ENCODE measurements at regions not wholly inside any gene's neighbourhood (a gene's known extent, or its start where the extent isn't known, plus 50 kb on each side); places are given as distances from the start of the nearest gene placed in this dataset.

DNA sequence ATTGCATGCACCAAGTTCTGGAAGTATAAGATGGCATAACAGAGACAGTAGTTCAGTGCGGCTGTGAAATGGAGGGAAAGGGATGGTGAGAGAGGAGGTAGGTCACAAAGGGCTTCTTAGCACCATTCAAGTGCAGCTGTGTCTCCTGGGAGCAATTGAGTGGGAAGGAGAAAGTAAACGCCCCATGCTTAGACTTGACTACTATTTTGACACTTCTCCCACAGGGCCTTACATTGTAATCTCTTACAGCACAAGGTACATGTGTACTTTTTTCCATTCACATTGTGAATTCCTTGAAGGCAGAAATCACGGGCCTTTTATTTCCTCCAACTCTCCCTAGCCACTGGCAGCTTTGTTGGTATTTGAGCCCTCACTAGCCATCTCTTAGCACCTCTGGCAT, 239.6 kb upstream of the FOXD3 start:
- intact Hi-C loops (cut with DNase I), result no loop called here
- H3K36me3 ChIP-seq, result no peaks in the 10 kb centered on the region
- DNase-seq (no peak), ATAC-seq (no peak)
- H3K4me1 ChIP-seq, result no peaks in the 10 kb centered on the region
- H3K9me3 ChIP-seq, result no peaks in the 10 kb centered on the region
- no peak overlapping the region for H3K4me3 ChIP-seq
- H3K27ac ChIP-seq, result no peak overlapping the region
- TF ChIP-seq, protein P1, sequence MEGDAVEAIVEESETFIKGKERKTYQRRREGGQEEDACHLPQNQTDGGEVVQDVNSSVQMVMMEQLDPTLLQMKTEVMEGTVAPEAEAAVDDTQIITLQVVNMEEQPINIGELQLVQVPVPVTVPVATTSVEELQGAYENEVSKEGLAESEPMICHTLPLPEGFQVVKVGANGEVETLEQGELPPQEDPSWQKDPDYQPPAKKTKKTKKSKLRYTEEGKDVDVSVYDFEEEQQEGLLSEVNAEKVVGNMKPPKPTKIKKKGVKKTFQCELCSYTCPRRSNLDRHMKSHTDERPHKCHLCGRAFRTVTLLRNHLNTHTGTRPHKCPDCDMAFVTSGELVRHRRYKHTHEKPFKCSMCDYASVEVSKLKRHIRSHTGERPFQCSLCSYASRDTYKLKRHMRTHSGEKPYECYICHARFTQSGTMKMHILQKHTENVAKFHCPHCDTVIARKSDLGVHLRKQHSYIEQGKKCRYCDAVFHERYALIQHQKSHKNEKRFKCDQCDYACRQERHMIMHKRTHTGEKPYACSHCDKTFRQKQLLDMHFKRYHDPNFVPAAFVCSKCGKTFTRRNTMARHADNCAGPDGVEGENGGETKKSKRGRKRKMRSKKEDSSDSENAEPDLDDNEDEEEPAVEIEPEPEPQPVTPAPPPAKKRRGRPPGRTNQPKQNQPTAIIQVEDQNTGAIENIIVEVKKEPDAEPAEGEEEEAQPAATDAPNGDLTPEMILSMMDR (IDR thresholded peaks at IDR 0.05), result no peak
- peaks cover 2% of the 10 kb centered on the region for H3K27me3 ChIP-seq (ENCODE audit: low read depth)

DNA sequence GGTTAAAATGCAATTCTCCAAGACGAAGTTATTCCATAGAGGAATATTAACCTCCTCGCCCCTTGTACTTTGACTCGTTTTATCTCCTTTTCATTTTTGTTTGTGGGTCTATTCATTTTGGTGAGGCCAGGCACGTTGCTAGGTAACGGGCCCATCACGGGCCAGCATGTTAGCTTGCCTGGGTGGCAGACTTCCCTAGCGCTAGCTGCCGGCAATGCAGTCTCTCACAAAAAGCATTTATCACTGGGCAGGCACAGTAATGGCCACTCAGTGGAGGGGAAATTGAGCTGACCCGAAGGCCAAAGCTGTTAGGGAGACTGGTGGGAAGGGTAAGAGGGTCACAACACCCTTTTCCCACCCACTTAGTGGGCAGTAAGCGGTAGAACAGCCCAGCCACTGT, 234.4 kb upstream of the FOXD3 start:
- intact Hi-C loops (cut with DNase I), result no loop called here
- TF ChIP-seq, protein P1 (IDR thresholded peaks at IDR 0.05), result no peak
- no peaks in the 10 kb centered on the region for H3K4me1 ChIP-seq
- ATAC-seq, result no peak
- peaks cover 8% of the 10 kb centered on the region for H3K27me3 ChIP-seq (ENCODE audit: low read depth)
- DNase-seq, result no peak
- no peak overlapping the region for H3K4me3 ChIP-seq
- H3K36me3 ChIP-seq, result no peaks in the 10 kb centered on the region
- H3K9me3 ChIP-seq, result no peaks in the 10 kb centered on the region
- H3K27ac ChIP-seq, result no peak overlapping the region

DNA sequence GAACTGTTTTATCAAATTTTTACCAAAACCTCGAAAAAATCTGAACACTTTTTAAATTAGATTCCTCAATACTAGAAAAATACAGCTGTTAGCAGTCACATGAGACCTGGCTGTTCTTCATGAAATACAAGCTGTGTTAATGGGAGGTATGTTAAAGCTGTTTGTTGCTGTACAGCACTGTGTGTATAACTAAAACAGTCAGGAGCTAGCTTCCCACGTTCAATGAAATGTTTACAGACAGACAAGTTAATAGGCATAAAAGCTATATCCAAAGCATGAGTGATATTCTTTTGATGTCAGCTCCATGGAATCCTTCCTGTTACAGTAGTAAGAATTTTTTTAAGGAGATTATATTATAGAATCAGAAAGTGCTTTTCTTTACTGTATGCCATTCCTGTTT, 223.2 kb upstream of the FOXD3 start:
- TF ChIP-seq, protein P1 (IDR thresholded peaks at IDR 0.05), result no peak
- H3K9me3 ChIP-seq, result no peaks in the 10 kb centered on the region
- no peaks in the 10 kb centered on the region for H3K36me3 ChIP-seq
- no peak for ATAC-seq
- intact Hi-C loops (cut with DNase I), result no loop called here
- H3K27ac ChIP-seq, result no peak overlapping the region
- H3K4me3 ChIP-seq, result no peak overlapping the region
- H3K27me3 ChIP-seq (ENCODE audit: low read depth), result no peaks in the 10 kb centered on the region
- H3K4me1 ChIP-seq, result no peaks in the 10 kb centered on the region
- no peak for DNase-seq

DNA sequence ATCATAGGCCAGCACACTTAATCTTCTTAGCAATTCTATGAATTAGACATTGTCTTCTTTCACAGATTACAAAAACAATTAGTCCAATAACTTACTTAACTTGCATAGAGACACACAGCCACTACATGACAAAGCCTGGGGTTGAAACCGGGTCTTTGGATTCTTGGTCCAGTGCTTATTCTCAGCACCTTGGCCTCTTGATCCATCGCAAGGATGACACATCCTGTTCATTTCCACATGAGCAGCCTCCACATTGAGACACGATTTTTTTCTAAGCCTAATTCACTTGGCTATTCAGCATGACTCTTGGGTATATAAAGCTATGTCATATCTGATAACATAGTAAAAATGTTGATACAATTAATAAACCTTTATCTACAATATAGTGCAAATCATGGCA, 221.0 kb upstream of the FOXD3 start:
- no peaks in the 10 kb centered on the region for H3K36me3 ChIP-seq
- H3K27ac ChIP-seq, result no peak overlapping the region
- intact Hi-C loops (cut with DNase I), result no loop called here
- TF ChIP-seq, protein P1 (IDR thresholded peaks at IDR 0.05), result no peak
- H3K9me3 ChIP-seq, result no peaks in the 10 kb centered on the region
- DNase-seq (no peak), ATAC-seq (no peak)
- H3K4me1 ChIP-seq, result no peaks in the 10 kb centered on the region
- H3K27me3 ChIP-seq (ENCODE audit: low read depth), result no peaks in the 10 kb centered on the region
- H3K4me3 ChIP-seq, result no peak overlapping the region

DNA sequence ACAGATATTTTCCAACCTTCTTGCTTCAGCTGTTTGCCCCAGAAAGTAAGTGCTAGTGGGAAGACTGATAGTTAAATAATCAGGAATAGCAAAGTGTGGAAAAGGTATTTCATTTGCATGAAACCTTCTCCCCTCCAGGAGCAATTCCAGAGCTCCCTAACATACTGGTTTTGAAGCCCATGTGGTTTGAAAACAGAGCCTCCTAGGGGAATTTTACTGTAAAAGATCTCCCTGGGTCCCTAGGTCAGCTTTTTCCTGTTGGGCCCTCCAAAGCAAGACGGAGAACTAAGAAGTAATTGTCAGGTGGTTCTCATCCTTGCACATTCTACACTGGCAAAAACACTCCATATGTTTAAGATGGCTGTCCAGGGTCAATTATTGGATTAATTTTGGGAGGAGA, 218.7 kb upstream of the FOXD3 start:
- Histone ChIP-seq H3K4me1 (no peaks in the 10 kb centered on the region), H3K27ac (no peak overlapping the region), H3K4me3 (no peak overlapping the region), H3K36me3 (no peaks in the 10 kb centered on the region), H3K9me3 (no peaks in the 10 kb centered on the region), H3K27me3 (ENCODE audit: low read depth) (no peaks in the 10 kb centered on the region)
- TF ChIP-seq, protein P1 (IDR thresholded peaks at IDR 0.05), result no peak
- ATAC-seq (no peak), DNase-seq (no peak)
- intact Hi-C loops (cut with DNase I), result no loop called here

DNA sequence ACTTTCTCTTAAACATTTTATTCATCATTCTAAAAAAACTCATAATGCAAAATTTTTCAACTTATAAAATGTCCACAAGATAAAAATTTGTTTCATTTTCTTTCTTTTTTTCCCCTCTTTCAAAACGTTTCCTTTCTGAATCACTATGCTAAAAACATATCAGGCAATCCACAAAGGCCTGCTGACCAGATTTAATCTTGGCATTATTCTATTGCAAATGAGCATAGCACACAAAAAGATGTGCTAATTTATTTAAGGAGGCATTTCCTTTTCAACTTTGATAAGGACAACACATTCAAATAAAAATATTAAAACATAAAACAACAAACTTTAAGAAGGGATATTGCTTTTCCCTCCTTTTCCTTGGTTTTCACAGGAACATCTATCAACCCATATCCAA, 215.3 kb upstream of the FOXD3 start:
- Histone ChIP-seq H3K36me3 (no peaks in the 10 kb centered on the region), H3K27me3 (ENCODE audit: low read depth) (no peaks in the 10 kb centered on the region), H3K4me1 (no peaks in the 10 kb centered on the region), H3K9me3 (no peaks in the 10 kb centered on the region), H3K27ac (no peak overlapping the region), H3K4me3 (no peak overlapping the region)
- no peak for ATAC-seq
- no peak for DNase-seq
- intact Hi-C loops (cut with DNase I), result no loop called here
- TF ChIP-seq, protein P1 (IDR thresholded peaks at IDR 0.05), result no peak

All from lower lobe of right lung (tissue), 2 donors.